MM.1S (cell line): ENCODE measurements at regions not wholly inside any gene's neighbourhood (a gene's known extent, or its start where the extent isn't known, plus 50 kb on each side); places are given as distances from the start of the nearest gene placed in this dataset.

ENCODE experiments used
- DNase-seq: peaks from one replicate; pipeline ENCODE4 v3.0.0-alpha.2; 2015
- H2AFZ ChIP-seq: fragments of 300-600 bp; sonication (generic); 2 replicates; pipeline ENCODE4 v1.6.0; 2016; ENCODE audit warnings: antibody characterized with exemption, low read length
- H3F3A ChIP-seq: fragments of 300-600 bp; sonication (generic); 2 replicates; pipeline ENCODE4 v1.6.1; 2016; ENCODE audit warnings: mild to moderate bottlenecking, antibody characterized with exemption, low read length, moderate library complexity, mixed read lengths; ENCODE audit not compliant: insufficient read depth
- H3K27ac ChIP-seq: fragments of 300-600 bp; sonication (generic); 2 replicates; pipeline ENCODE4 v1.5.1; 2016; ENCODE audit warnings: mild to moderate bottlenecking, low read length
- H3K27me3 ChIP-seq: fragments of 300-600 bp; sonication (generic); replicated peaks from 2 replicates; pipeline ENCODE4 v1.6.0; 2016; ENCODE audit warnings: low read length; ENCODE audit not compliant: insufficient read depth
- H3K36me3 ChIP-seq: fragments of 300-600 bp; sonication (generic); replicated peaks from 2 replicates; pipeline ENCODE4 v1.6.1; 2016; ENCODE audit warnings: mild to moderate bottlenecking, low read length, mixed read lengths; ENCODE audit not compliant: insufficient read depth
- H3K4me1 ChIP-seq: fragments of 300-600 bp; sonication (generic); 2 replicates; pipeline ENCODE4 v1.6.1; 2016; ENCODE audit warnings: low read length, mixed read lengths
- H3K4me2 ChIP-seq: fragments of 300-600 bp; sonication (generic); 2 replicates; pipeline ENCODE4 v1.6.0; 2016; ENCODE audit warnings: low read depth, low read length
- H3K4me3 ChIP-seq: fragments of 300-600 bp; sonication (generic); 2 replicates; pipeline ENCODE4 v1.5.1; 2016; ENCODE audit warnings: low read length, mixed read lengths
- H3K79me2 ChIP-seq: fragments of 300-600 bp; sonication (generic); 2 replicates; pipeline ENCODE4 v1.6.1; 2016; ENCODE audit warnings: mixed run types, low read length, mixed read lengths
- H3K9ac ChIP-seq: fragments of 300-600 bp; sonication (generic); 2 replicates; pipeline ENCODE4 v1.6.1; 2016; ENCODE audit warnings: low read length, mixed read lengths
- H3K9me2 ChIP-seq: fragments of 300-600 bp; sonication (generic); replicated peaks from 2 replicates; pipeline ENCODE4 v1.6.1; 2016; ENCODE audit warnings: mild to moderate bottlenecking, low read length, mixed read lengths; ENCODE audit not compliant: insufficient read depth
- H3K9me3 ChIP-seq: fragments of 300-600 bp; sonication (generic); replicated peaks from 2 replicates; pipeline ENCODE4 v1.6.1; 2016; ENCODE audit warnings: mild to moderate bottlenecking, low read length, mixed read lengths; ENCODE audit not compliant: insufficient read depth
- H4K20me1 ChIP-seq: fragments of 300-600 bp; sonication (generic); 2 replicates; pipeline ENCODE4 v1.6.1; 2016; ENCODE audit warnings: mild to moderate bottlenecking, low read length, moderate library complexity, mixed read lengths; ENCODE audit not compliant: insufficient read depth
- CTCF ChIP-seq: fragments of 300-600 bp; sonication (generic); IDR thresholded peaks from 2 replicates; pipeline ENCODE4 v1.5.1; 2016; ENCODE audit warnings: antibody characterized with exemption, low read length, mixed read lengths
- EZH2 ChIP-seq: fragments of 300-600 bp; sonication (generic); optimal IDR thresholded peaks from 2 replicates; pipeline ENCODE3; 2017; ENCODE audit warnings: low read depth, mild to moderate bottlenecking, antibody characterized with exemption, low read length, mixed read lengths
- EZH2phosphoT487 ChIP-seq: fragments of 300-600 bp; sonication (generic); IDR thresholded peaks from 2 replicates; pipeline ENCODE4 v1.6.1; 2018; ENCODE audit warnings: antibody characterized with exemption, low read length

- DNase-seq: no peak
These were observed 1331.5 kb upstream of the TMEM132C start for GRCh38 chr12:126935435-126935834.

GRCh38 chr12:126936181-126936851 lies 1330.7 kb upstream of the TMEM132C start:
- Histone ChIP-seq H3K4me1 (no peaks in the 10 kb centered on the region), H2AFZ (peak overlapping the region; percentile 69), H3K27ac (peak overlapping the region; percentile 63; the same call in 1 of the 2 replicates), H3K9me2 (no peaks in the 10 kb centered on the region), H3K4me2 (peak overlapping the region; percentile 70), H3K9me3 (no peaks in the 10 kb centered on the region), H4K20me1 (no peaks in the 10 kb centered on the region), H3K4me3 (peak overlapping the region; percentile 54; the same call in 1 of the 2 replicates), H3K79me2 (no peaks in the 10 kb centered on the region), H3K9ac (peak overlapping the region; percentile 18; the same call in 1 of the 2 replicates), H3K27me3 (no peaks in the 10 kb centered on the region), H3F3A (0 out of 2 replicates have a peak, but pooled peaks cover 5% of the 10 kb centered on the region), H3K36me3 (no peaks in the 10 kb centered on the region)
- TF ChIP-seq CTCF (peak; percentile 12; the same call in 1 of the 2 replicates), EZH2 (no peak)
- DNase-seq: peak; percentile 51

More at GRCh38 chr12:126935435-126935834, 1331.5 kb upstream of the TMEM132C start:
- Histone ChIP-seq H3K9me3 (no peaks in the 10 kb centered on the region), H2AFZ (no peak overlapping the region), H3K9ac (no peak overlapping the region), H3K4me2 (no peak overlapping the region), H3K27ac (no peak overlapping the region), H3K36me3 (no peaks in the 10 kb centered on the region), H3F3A (0 out of 2 replicates have a peak, but pooled peaks cover 5% of the 10 kb centered on the region), H3K27me3 (no peaks in the 10 kb centered on the region), H3K9me2 (no peaks in the 10 kb centered on the region), H4K20me1 (no peaks in the 10 kb centered on the region), H3K4me1 (no peaks in the 10 kb centered on the region), H3K79me2 (no peaks in the 10 kb centered on the region), H3K4me3 (no peak overlapping the region)
- TF ChIP-seq EZH2 (no peak), CTCF (no peak), EZH2phosphoT487 (no peak)

GRCh38 chr12:126937431-126937830 lies 1329.5 kb upstream of the TMEM132C start:
- no peaks in the 10 kb centered on the region for H3K36me3 ChIP-seq
- H4K20me1 ChIP-seq: no peaks in the 10 kb centered on the region
- H3F3A ChIP-seq: 0 out of 2 replicates have a peak, but pooled peaks cover 5% of the 10 kb centered on the region
- H3K9me3 ChIP-seq: no peaks in the 10 kb centered on the region
- no peak overlapping the region for H2AFZ ChIP-seq
- no peak overlapping the region for H3K4me2 ChIP-seq
- H3K9ac ChIP-seq: no peak overlapping the region
- DNase-seq: no peak
- no peak overlapping the region for H3K4me3 ChIP-seq
- no peaks in the 10 kb centered on the region for H3K9me2 ChIP-seq
- H3K27ac ChIP-seq: no peak overlapping the region
- no peaks in the 10 kb centered on the region for H3K4me1 ChIP-seq
- H3K27me3 ChIP-seq: no peaks in the 10 kb centered on the region
- H3K79me2 ChIP-seq: no peaks in the 10 kb centered on the region
- TF ChIP-seq CTCF (no peak), EZH2phosphoT487 (no peak), EZH2 (no peak)
